ENCODE measurements at regions not wholly inside any gene's neighbourhood (a gene's known extent, or its start where the extent isn't known, plus 50 kb on each side); places are given as distances from the start of the nearest gene placed in this dataset.
"Not testable (repeated sequence)": the region's sequence is repeated elsewhere in the genome, so short reads cannot be mapped to it uniquely, and the experiment has no call there.

GRCh38 chr6:61192610-61193009, 1093.4 kb downstream of the KHDRBS2 start:
- Histone ChIP-seq H3K27ac (no peak overlapping the region), H3K36me3 (ENCODE audit: insufficient read depth in 1 of 2, low read depth in 1 of 2) (no peaks in the 10 kb centered on the region), H3K4me3 (no peak overlapping the region), H3K4me1 (no peaks in the 10 kb centered on the region), H3K27me3 (ENCODE audit: insufficient read depth in 3 of 3, low read length in 2 of 3) (no peaks in the 10 kb centered on the region), H3K9me3 (no peaks in the 10 kb centered on the region)
- TF ChIP-seq CTCF (IDR thresholded peaks at IDR 0.05) = no peak
- DNase-seq = no peak
- intact Hi-C loops (cut with DNase I) = no loop called here
- no peak for ATAC-seq
- WGBS, 3 donors = 9 to 29% (median 23%) methylated on average over 2 of the region's 2 CpGs

GRCh38 chr6:61168878-61169277, 1117.1 kb downstream of the KHDRBS2 start:
- WGBS, 3 donors = 67 to 71% (median 69%) methylated on average over 2 of the region's 2 CpGs
- intact Hi-C loops (cut with DNase I) = no loop called here
- no peak for ATAC-seq

GRCh38 chr6:61149039-61149438, 1137.0 kb downstream of the KHDRBS2 start:
- ATAC-seq; H3K36me3 ChIP-seq (ENCODE audit: insufficient read depth in 1 of 2, low read depth in 1 of 2): not testable (repeated sequence)
- 62 to 71% (median 70%) methylated on average over 3 of the region's 3 CpGs for WGBS, 3 donors

More at GRCh38 chr6:61168878-61169277, 1117.1 kb downstream of the KHDRBS2 start:
- Histone ChIP-seq H3K4me3 (no peak overlapping the region), H3K4me1 (no peaks in the 10 kb centered on the region), H3K27me3 (ENCODE audit: insufficient read depth in 3 of 3, low read length in 2 of 3) (no peaks in the 10 kb centered on the region), H3K9me3 (no peaks in the 10 kb centered on the region), H3K27ac (no peak overlapping the region), H3K36me3 (ENCODE audit: insufficient read depth in 1 of 2, low read depth in 1 of 2) (no peaks in the 10 kb centered on the region)
- TF ChIP-seq CTCF (IDR thresholded peaks at IDR 0.05) = no peak
- no peak for DNase-seq

GRCh38 chr6:61142261-61142660, 1143.8 kb downstream of the KHDRBS2 start:
- DNase-seq; ATAC-seq; H3K9me3 ChIP-seq; H3K4me3 ChIP-seq; H3K36me3 ChIP-seq (ENCODE audit: insufficient read depth in 1 of 2, low read depth in 1 of 2); intact Hi-C loops (cut with DNase I); H3K4me1 ChIP-seq; H3K27me3 ChIP-seq (ENCODE audit: insufficient read depth in 3 of 3, low read length in 2 of 3); H3K27ac ChIP-seq: not testable (repeated sequence)

More at GRCh38 chr6:61149039-61149438, 1137.0 kb downstream of the KHDRBS2 start:
- H3K27me3 ChIP-seq (ENCODE audit: insufficient read depth in 3 of 3, low read length in 2 of 3); intact Hi-C loops (cut with DNase I); H3K9me3 ChIP-seq; DNase-seq; H3K4me1 ChIP-seq; H3K27ac ChIP-seq; H3K4me3 ChIP-seq: not testable (repeated sequence)

- intact Hi-C loops (cut with DNase I) = no loop called here
- TF ChIP-seq CTCF (IDR thresholded peaks at IDR 0.05) = no peak
- no peaks in the 10 kb centered on the region for H3K36me3 ChIP-seq (ENCODE audit: insufficient read depth in 1 of 2, low read depth in 1 of 2)
- no peak for DNase-seq
- H3K27ac ChIP-seq = no peak overlapping the region
- 70 to 86% (median 84%) methylated on average over 5 of the region's 5 CpGs for WGBS, 3 donors
- no peaks in the 10 kb centered on the region for H3K4me1 ChIP-seq
- no peaks in the 10 kb centered on the region for H3K9me3 ChIP-seq
- no peak for ATAC-seq
- no peak overlapping the region for H3K4me3 ChIP-seq
- H3K27me3 ChIP-seq (ENCODE audit: insufficient read depth in 3 of 3, low read length in 2 of 3) = no peaks in the 10 kb centered on the region
These were observed 1152.0 kb downstream of the KHDRBS2 start for GRCh38 chr6:61134028-61134427.

- H3K4me3 ChIP-seq; intact Hi-C loops (cut with DNase I); H3K9me3 ChIP-seq; H3K4me1 ChIP-seq; ATAC-seq; H3K36me3 ChIP-seq (ENCODE audit: insufficient read depth in 1 of 2, low read depth in 1 of 2); DNase-seq; H3K27ac ChIP-seq; H3K27me3 ChIP-seq (ENCODE audit: insufficient read depth in 3 of 3, low read length in 2 of 3): not testable (repeated sequence)
- WGBS, 3 donors = 67 to 84% (median 81%) methylated on average over 1 of the region's 1 CpG
These were observed 1171.8 kb downstream of the KHDRBS2 start for GRCh38 chr6:61114185-61114584.

GRCh38 chr6:61107914-61108313, 1178.1 kb downstream of the KHDRBS2 start:
- H3K27me3 ChIP-seq (ENCODE audit: insufficient read depth in 3 of 3, low read length in 2 of 3); intact Hi-C loops (cut with DNase I); H3K36me3 ChIP-seq (ENCODE audit: insufficient read depth in 1 of 2, low read depth in 1 of 2); H3K4me1 ChIP-seq; ATAC-seq; H3K4me3 ChIP-seq; H3K27ac ChIP-seq; H3K9me3 ChIP-seq: not testable (repeated sequence)
- WGBS, 3 donors = 85 to 93% (median 91%) methylated on average over 7 of the region's 7 CpGs
- DNase-seq = peak in 1 of 2 donors; percentile 28

GRCh38 chr6:61103660-61104059, 1182.4 kb downstream of the KHDRBS2 start:
- DNase-seq; H3K27ac ChIP-seq; ATAC-seq; H3K4me3 ChIP-seq; H3K4me1 ChIP-seq; H3K36me3 ChIP-seq (ENCODE audit: insufficient read depth in 1 of 2, low read depth in 1 of 2); H3K27me3 ChIP-seq (ENCODE audit: insufficient read depth in 3 of 3, low read length in 2 of 3); intact Hi-C loops (cut with DNase I); H3K9me3 ChIP-seq: not testable (repeated sequence)
- WGBS, 3 donors = 73 to 89% (median 79%) methylated on average over 3 of the region's 3 CpGs

Measured in psoas muscle (tissue), 7 donors.